HCT116 (cell line): ENCODE measurements at regions not wholly inside any gene's neighbourhood (a gene's known extent, or its start where the extent isn't known, plus 50 kb on each side); places are given as distances from the start of the nearest gene placed in this dataset.

Source experiments
- ATAC-seq: fragments of 200-7000 bp; cut with Tn5 transposase; 2 replicates; pipeline ENCODE4 v1.9.1; 2020; ENCODE audit warnings: mild to moderate bottlenecking, moderate library complexity
- BruUV-seq: library from RNA; stranded (reverse); fragments of 400-500 nt; replicated peaks from 2 replicates; lab custom pipeline; 2021; lab: Mats Ljungman, UMichigan
- CTCF ChIA-PET: fragments of 300-600 bp; sonication (Branson Sonifier 250); formaldehyde crosslinking; loops from one replicate; lab custom pipeline; 2021; ENCODE audit warnings: antibody characterized with exemption; lab: Charles Lee
- POLR2A ChIA-PET: fragments of 300-600, 350-600 bp; sonication (Branson Sonifier 250); formaldehyde crosslinking; loops from one replicate; lab custom pipeline; 2021; ENCODE audit warnings: antibody characterized with exemption; lab: Charles Lee
- RAD21 ChIA-PET, 2 experiments: fragments of 300-600 bp; sonication (Branson Sonifier 250); formaldehyde crosslinking; loops; one replicate each; lab custom pipeline; 2023; ENCODE audit warnings: low total read pairs in 2 of 2; ENCODE audit not compliant: uncharacterized antibody in 2 of 2, unreplicated experiment in 2 of 2, low non-redundant PET in 1 of 2; lab: Charles Lee
- DNase-seq: peaks from one replicate; pipeline ENCODE4 v3.0.0-alpha.2; 2010; ENCODE audit warnings: low read depth, low spot score
- H2AFZ ChIP-seq: fragments of 200-600 bp; shearing (Covaris generic), sonication (generic); 2 replicates; pipeline ENCODE4 v1.6.1; 2017; ENCODE audit warnings: low read depth, mixed run types, mixed read lengths, antibody characterized with exemption, low read length; ENCODE audit not compliant: poor library complexity, severe bottlenecking
- H3K27ac ChIP-seq: 2 replicates; pipeline ENCODE4 v1.5.1; 2012; ENCODE audit warnings: low read depth, low read length
- H3K27me3 ChIP-seq: fragments of 200-600 bp; sonication (generic); 2 replicates; pipeline ENCODE4 v1.6.1; 2016; ENCODE audit warnings: mixed run types, low read length, mixed read lengths; ENCODE audit not compliant: insufficient read depth
- H3K36me3 ChIP-seq, 2 experiments: fragments of 200-500 bp in 1 of 2; fragments of 200-600 bp in 1 of 2; sonication (Bioruptor generic) in 1 of 2; sonication (generic) in 1 of 2; 2 replicates each; pipeline versions ENCODE4 v1.5.1 to v1.6.1; 2014 to 2016; ENCODE audit warnings: low read length in 2 of 2, inconsistent platforms in 1 of 2, mixed read lengths in 1 of 2, mixed run types in 1 of 2; ENCODE audit not compliant: insufficient read depth in 2 of 2, control insufficient read depth in 1 of 2
- H3K4me1 ChIP-seq, 2 experiments: fragments of 200-600 bp in 1 of 2; sonication (generic) in 1 of 2; 2 replicates each; pipeline versions ENCODE4 v1.5.1 to v1.6.1; 2012 to 2017; ENCODE audit warnings: low read length in 2 of 2, inconsistent platforms in 1 of 2, mild to moderate bottlenecking in 1 of 2, mixed read lengths in 1 of 2, mixed run types in 1 of 2, moderate library complexity in 1 of 2; ENCODE audit not compliant: insufficient read depth in 2 of 2, control insufficient read depth in 1 of 2
- H3K4me2 ChIP-seq: fragments of 200-600 bp; sonication (generic); 2 replicates; pipeline ENCODE4 v1.6.1; 2017; ENCODE audit warnings: mixed run types, low read length, mixed read lengths
- H3K4me3 ChIP-seq, 2 experiments: fragments of 200-600 bp in 1 of 2; sonication (generic) in 1 of 2; replicated peaks in 1 of 2; 2 replicates each; pipeline ENCODE4 v1.5.1; 2011 to 2016; ENCODE audit warnings: low read length in 2 of 2, control low read depth in 1 of 2, low read depth in 1 of 2, mild to moderate bottlenecking in 1 of 2, mixed read lengths in 1 of 2, mixed run types in 1 of 2
- H3K79me2 ChIP-seq: fragments of 200-600 bp; sonication (generic); 2 replicates; pipeline ENCODE4 v1.6.1; 2017; ENCODE audit warnings: mild to moderate bottlenecking, mixed run types, low read length, moderate library complexity, mixed read lengths; ENCODE audit not compliant: insufficient read depth
- H3K9ac ChIP-seq: fragments of 200-600 bp; sonication (generic); 2 replicates; pipeline ENCODE4 v1.6.1; 2016; ENCODE audit warnings: low read length, mixed read lengths
- H3K9me2 ChIP-seq: fragments of 200-600 bp; sonication (generic), shearing (Covaris generic); 2 replicates; pipeline ENCODE4 v1.6.1; 2017; ENCODE audit warnings: mixed run types, mild to moderate bottlenecking, moderate library complexity; ENCODE audit not compliant: insufficient read depth
- H3K9me3 ChIP-seq, 2 experiments: fragments of 200-500 bp in 1 of 2; fragments of 200-600 bp in 1 of 2; sonication (Bioruptor generic) in 1 of 2; sonication (generic) in 1 of 2; 2 replicates each; pipeline ENCODE4 v1.6.1; 2014 to 2017; ENCODE audit warnings: low read length in 2 of 2, mixed read lengths in 2 of 2, inconsistent platforms in 1 of 2, low read depth in 1 of 2, mild to moderate bottlenecking in 1 of 2, mixed run types in 1 of 2, moderate library complexity in 1 of 2; ENCODE audit not compliant: control insufficient read depth in 1 of 2, insufficient read depth in 1 of 2
- H4K20me1 ChIP-seq: fragments of 200-600 bp; sonication (generic), shearing (Covaris generic); 2 replicates; pipeline ENCODE4 v1.6.1; 2017; ENCODE audit warnings: mixed run types, mild to moderate bottlenecking, moderate library complexity; ENCODE audit not compliant: insufficient read depth
- CEBPB ChIP-seq: IDR thresholded peaks from 2 replicates; pipeline ENCODE4 v1.6.1; 2012; ENCODE audit warnings: low read depth
- EZH2phosphoT487 ChIP-seq: fragments of 200-600 bp; IDR thresholded peaks from 2 replicates; pipeline ENCODE4 v1.6.1; 2018; ENCODE audit warnings: antibody characterized with exemption, borderline replicate concordance
- TCF7L2 ChIP-seq: IDR thresholded peaks from 2 replicates; pipeline ENCODE4 v1.7.0; 2011; ENCODE audit warnings: borderline replicate concordance, inconsistent platforms; ENCODE audit not compliant: insufficient read depth, insufficient read length; ENCODE audit errors: extremely low read depth
- ZBTB33 ChIP-seq: IDR thresholded peaks from 2 replicates; pipeline ENCODE4 v1.6.1; 2011; ENCODE audit warnings: mild to moderate bottlenecking, low read length, moderate library complexity; ENCODE audit not compliant: insufficient replicate concordance; ENCODE audit errors: extremely low read depth
- ZFX ChIP-seq: fragments of 450-650 bp; IDR thresholded peaks from 2 replicates; pipeline ENCODE4 v1.6.1; 2017
- intact Hi-C: fragments of 100-400 bp; cut with micrococcal nuclease; formaldehyde crosslinking; loops from 2 replicates; pipeline ENCODE4 v1.10.0; 2022
- TF ChIP-seq, protein P1 (sequence below), 3 experiments: fragments of 200-600 bp in 1 of 3; sonication (generic) in 1 of 3; IDR thresholded peaks in 2 of 3; conservative IDR thresholded peaks in 1 of 3; 2 replicates each; pipeline ENCODE4 v1.5.1; 2012 to 2017; ENCODE audit warnings: low read depth in 2 of 3, low read length in 2 of 3, antibody characterized with exemption in 1 of 3, borderline replicate concordance in 1 of 3, control low read depth in 1 of 3, mild to moderate bottlenecking in 1 of 3, mixed read lengths in 1 of 3, mixed run types in 1 of 3, moderate library complexity in 1 of 3; ENCODE audit not compliant: insufficient read depth in 1 of 3

DNA sequence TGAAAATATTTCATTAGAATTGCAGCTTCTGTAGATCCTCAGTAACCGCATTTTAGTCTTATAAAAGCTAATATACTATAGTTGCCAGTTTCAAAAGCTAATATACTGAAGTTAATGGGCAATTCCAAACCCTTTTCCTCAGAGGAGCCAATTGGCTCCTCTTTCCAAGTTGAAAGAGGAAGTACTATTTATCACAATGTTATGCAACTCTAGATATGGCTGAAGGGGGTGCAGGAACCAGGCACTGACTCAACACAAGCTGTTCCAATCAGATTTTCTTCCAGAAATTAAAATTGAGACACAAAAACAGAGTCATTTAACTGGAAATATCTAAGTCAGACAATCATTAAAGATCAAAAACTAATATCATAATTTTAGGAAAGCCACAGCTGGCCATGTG, 258.9 kb downstream of the PCDH20 start:
- no peaks in the 10 kb centered on the region for H3K9me3 ChIP-seq
- POLR2A ChIA-PET = no interaction called here
- intact Hi-C loops = no loop called here
- no peaks in the 10 kb centered on the region for H4K20me1 ChIP-seq
- H3K27me3 ChIP-seq = no peaks in the 10 kb centered on the region
- BruUV-seq = no TSS peak
- no peak overlapping the region for H3K4me2 ChIP-seq
- DNase-seq = no peak
- H3K9me2 ChIP-seq = no peaks in the 10 kb centered on the region
- no peaks in the 10 kb centered on the region for H3K36me3 ChIP-seq
- no peak overlapping the region for H3K27ac ChIP-seq
- RAD21 ChIA-PET = no interaction called here
- no peaks in the 10 kb centered on the region for H3K4me1 ChIP-seq
- H3K9ac ChIP-seq = no peak overlapping the region
- H2AFZ ChIP-seq = no peak overlapping the region
- H3K4me3 ChIP-seq = no peak overlapping the region
- H3K79me2 ChIP-seq = no peaks in the 10 kb centered on the region
- TF ChIP-seq CEBPB (no peak), TCF7L2 (no peak), EZH2phosphoT487 (no peak), ZFX (no peak)
- TF ChIP-seq, protein P1, sequence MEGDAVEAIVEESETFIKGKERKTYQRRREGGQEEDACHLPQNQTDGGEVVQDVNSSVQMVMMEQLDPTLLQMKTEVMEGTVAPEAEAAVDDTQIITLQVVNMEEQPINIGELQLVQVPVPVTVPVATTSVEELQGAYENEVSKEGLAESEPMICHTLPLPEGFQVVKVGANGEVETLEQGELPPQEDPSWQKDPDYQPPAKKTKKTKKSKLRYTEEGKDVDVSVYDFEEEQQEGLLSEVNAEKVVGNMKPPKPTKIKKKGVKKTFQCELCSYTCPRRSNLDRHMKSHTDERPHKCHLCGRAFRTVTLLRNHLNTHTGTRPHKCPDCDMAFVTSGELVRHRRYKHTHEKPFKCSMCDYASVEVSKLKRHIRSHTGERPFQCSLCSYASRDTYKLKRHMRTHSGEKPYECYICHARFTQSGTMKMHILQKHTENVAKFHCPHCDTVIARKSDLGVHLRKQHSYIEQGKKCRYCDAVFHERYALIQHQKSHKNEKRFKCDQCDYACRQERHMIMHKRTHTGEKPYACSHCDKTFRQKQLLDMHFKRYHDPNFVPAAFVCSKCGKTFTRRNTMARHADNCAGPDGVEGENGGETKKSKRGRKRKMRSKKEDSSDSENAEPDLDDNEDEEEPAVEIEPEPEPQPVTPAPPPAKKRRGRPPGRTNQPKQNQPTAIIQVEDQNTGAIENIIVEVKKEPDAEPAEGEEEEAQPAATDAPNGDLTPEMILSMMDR (IDR thresholded peaks at IDR 0.05 in 2 of 3, conservative IDR thresholded peaks at IDR 0.05 in 1 of 3; ENCODE audit: borderline replicate concordance in 1 of 3, insufficient read depth in 1 of 3, low read depth in 2 of 3, low read length in 2 of 3) = no peak
- ATAC-seq = no peak
- CTCF ChIA-PET = no interaction called here

GRCh38 chr13:61151062-61151461, 264.6 kb downstream of the PCDH20 start:
- H3K27me3 ChIP-seq = no peaks in the 10 kb centered on the region
- ATAC-seq (no peak), DNase-seq (no peak)
- ChIA-PET RAD21 (no interaction called here), CTCF (no interaction called here), POLR2A (no interaction called here)
- no peak overlapping the region for H3K9ac ChIP-seq
- H2AFZ ChIP-seq = no peak overlapping the region
- H3K36me3 ChIP-seq = no peaks in the 10 kb centered on the region
- BruUV-seq = no TSS peak
- intact Hi-C loops = no loop called here
- no peak overlapping the region for H3K4me3 ChIP-seq
- H3K79me2 ChIP-seq = no peaks in the 10 kb centered on the region
- TF ChIP-seq ZBTB33 = no peak
- TF ChIP-seq, all 23 proteins: peak for 0
- Histone ChIP-seq H3K9me3 (no peaks in the 10 kb centered on the region), H3K4me2 (no peak overlapping the region), H3K4me1 (no peaks in the 10 kb centered on the region), H3K27ac (no peak overlapping the region), H3K9me2 (no peaks in the 10 kb centered on the region), H4K20me1 (no peaks in the 10 kb centered on the region; the same call in 1 of the 2 replicates)
